Central memory CD4-positive, alpha-beta T cell (primary cell): ENCODE measurements at regions not wholly inside any gene's neighbourhood (a gene's known extent, or its start where the extent isn't known, plus 50 kb on each side); places are given as distances from the start of the nearest gene placed in this dataset.

ENCODE experiments used
- DNase-seq: peaks from one replicate; pipeline ENCODE4 v3.0.0; 2022

DNA sequence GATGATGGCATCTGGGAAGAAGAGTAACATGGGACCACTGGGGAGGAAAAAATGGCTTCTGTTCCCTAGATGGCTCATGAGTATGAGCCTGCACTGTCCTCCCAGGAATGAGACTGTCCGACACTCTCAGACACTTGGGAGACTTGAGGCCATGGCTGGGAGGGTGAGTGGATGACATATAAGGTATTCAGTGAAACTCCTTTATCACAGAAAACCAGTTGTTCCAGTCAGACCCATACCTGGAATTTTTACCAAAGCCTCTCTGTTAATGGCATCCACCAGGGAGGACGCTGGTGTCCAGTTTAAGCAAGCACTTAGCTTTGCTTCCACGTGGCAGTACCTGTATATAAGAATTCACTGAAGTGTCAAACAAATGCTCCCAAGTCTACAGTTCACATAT is 116.7 kb upstream of the C10orf90 start:
- no peak for DNase-seq

DNA sequence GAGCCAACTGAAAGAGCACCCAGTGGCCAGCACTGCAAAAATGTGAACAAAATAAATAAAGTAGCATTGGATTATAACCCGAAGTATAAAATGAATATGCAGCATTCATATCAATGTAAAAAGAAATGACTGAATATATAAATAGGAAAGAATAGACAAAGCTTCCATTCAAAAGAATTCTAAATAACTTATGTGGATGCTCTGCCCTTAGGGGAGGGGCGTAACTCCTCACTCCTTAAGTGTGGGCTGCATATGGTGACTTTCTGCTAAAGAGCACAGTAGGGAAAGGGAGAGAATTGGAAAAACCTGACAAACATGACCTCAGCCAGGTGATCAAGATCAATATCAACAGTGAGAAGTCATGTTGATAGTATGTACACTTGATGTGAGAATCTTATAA is 109.9 kb upstream of the DOCK1 start:
- DNase-seq: no peak

DNA sequence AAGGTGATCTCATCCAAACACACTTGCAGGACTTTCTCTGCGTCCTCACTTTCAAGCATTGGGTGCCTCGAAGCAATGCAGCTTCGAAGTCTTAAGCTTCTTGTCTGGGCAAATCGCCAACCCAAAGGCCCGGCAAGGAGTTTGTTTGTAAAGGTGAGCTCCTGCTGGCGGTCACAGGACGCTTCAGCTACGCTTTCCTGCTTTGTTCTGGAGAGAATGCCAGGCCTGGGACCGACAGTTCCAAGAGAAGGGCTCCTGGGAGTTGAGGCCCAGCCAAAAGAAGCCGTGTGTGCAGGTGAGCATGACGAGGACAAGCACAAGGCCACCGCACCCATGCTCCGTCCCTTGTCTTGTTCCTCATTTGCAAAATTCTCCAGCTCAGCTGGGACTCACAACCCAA is 106.6 kb upstream of the DOCK1 start:
- no peak for DNase-seq

DNA sequence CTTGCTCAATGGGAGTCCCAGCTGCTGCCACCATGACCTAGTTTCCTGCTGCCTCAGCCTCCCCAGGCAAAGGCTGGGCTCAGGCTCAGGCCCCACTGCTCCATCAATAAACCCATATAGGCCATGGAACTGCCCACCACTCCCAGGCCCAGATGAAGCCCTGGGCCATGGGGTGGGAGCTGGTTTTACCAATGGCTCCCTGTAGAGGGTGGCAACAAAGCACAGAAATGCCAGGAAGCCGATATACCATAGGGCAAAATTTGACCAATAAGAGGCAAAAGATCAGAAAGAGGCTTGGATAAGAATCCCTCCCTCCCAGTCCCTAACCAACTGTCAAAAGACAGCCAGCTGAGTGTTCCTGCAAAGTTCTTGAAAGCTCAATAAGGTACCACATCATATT is 101.8 kb upstream of the DOCK1 start:
- no peak for DNase-seq

DNA sequence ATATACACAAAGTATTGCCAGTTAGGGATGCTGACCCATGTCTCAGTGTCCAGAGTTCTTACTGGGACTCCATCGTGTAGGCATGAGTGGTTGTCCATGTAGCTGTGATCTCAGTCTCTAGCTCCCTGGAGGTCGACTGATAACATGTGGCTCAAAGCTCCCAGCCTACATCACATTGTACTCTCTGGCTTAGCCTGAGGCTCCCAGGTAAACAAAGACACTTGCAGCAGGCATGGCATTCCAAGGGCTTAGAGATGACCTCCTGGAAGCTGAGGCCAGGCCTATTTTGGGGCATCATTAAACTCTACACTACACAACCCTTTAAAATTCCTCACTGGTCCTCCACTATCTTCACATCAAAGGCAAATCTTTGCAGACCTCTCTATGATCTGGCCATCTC is 100.8 kb upstream of the DOCK1 start:
- no peak for DNase-seq

DNA sequence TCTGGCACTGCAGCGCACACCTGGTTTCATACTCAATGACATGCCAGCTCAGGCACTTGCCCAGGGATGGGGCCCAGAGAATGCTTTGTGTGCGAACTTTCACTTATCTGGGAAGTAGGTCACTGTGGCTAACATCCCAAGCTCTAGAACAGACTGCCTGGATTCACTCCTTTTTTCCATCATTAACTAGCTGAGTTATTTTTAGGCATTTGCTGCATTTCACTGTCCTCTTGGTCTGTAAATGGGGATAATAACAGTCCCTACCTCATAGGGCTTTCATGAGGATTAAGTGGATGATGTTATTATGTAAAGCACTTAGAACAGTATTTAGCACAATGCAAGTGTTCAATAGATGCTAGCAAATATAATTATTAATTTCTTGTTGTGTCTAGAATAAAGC is 98.7 kb upstream of the DOCK1 start:
- no peak for DNase-seq

DNA sequence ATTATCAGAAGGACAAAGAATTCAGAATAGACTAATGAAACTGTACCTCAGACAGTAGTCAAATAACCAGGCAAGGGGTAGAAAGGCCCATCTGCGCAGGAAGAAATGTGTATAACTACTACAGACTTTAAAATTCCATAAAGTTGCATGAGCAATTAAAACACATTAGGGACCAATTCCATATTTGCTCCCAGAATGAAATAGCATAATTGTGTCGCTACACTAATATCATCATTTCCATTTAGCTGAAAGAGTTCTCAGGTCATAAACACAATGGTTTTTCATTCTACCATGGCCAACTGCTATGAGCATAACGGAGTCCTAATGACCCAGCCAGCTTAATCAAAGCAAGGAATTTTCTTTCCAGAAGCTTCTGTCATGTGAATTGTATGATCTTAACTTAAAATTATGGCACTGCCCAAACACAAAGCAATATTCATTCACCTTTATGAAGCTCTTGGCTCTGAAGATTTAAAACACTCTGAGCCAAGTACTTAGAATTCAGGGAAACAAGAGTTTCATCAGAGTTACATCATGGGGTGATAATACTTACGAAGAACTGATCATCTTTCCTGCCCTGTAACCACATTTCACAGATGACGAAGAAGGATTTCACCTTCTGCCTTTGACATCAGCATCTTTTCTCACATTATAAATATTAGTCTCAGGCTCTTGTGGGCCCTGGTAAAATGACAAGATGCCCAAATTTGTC is 98.1 kb upstream of the DOCK1 start:
- DNase-seq: no peak

DNA sequence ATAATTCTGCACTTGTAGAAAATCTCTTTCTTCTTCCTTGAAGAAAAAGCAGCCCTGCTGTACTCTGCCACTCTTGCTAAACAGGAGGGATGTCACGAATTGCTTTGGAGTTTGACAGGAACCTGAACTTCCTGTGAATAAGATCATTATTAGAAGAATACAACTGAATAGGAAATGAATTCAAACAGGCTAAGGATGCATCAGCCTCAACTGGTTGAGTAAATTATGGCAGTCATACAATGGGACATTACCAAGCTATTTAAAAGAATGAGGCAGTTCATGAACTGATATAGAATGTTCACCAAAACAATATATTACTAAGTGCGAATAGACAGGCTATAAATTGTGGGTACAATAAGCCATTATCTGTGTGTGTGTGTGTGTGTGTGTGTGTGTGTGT is 97.1 kb upstream of the DOCK1 start:
- DNase-seq: no peak

DNA sequence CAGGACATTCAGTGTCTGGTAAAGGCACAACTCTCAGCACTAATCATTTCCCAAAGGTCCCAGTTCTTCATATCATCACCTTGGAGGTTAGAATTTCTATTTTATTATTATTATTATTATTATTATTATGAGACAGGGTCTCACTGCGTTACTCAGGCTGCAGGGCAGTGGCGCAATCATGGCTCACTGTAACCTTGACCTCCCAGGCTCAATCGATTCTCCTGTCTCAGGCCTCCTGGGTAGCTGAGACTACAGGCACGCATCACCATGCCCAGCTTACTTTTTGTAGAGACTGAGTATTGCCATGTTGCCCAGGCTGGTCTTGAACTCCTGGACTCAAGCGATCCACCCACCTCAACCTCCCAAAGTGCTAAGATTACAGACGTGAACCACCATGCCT is 91.8 kb upstream of the DOCK1 start:
- no peak for DNase-seq

DNA sequence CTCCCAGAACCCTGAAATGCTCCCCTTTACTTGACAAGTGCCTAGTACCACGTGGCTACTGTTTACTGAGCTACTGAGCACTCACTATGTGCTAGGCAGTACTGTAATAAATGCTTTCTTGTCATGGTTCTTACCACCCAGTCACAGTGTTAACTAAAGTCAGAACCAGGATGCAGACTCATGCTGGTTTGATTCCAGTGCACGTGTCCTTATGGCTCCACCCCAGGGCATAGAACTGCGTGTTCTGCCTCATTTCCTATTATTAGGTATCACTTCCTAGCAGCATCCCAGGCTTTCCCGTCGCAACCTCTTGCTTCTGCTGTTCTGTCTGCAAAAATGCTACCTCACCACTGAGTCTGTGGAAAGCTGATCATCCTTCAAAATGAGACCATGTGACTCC is 71.7 kb upstream of the DOCK1 start:
- DNase-seq: no peak

DNA sequence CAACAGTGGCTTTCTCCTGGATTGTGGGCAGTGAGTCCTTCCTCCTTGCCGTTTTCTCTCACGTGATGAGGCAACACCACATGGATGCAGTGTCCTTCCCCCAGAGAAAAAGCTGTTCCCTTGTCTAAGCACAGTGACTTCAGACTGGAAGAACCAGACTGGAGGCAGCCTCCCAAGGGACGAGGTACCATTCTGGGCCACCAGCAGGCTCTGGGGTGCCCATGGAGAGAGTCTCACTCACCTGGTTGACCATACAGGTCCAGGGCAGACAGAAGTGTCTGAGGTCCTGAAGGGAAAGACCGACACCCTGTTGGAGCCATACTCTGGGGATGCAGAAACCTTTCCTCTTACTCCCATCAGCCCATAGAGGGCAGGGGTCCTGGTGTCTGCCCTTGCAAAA is 69.2 kb upstream of the DOCK1 start:
- DNase-seq: no peak

DNA sequence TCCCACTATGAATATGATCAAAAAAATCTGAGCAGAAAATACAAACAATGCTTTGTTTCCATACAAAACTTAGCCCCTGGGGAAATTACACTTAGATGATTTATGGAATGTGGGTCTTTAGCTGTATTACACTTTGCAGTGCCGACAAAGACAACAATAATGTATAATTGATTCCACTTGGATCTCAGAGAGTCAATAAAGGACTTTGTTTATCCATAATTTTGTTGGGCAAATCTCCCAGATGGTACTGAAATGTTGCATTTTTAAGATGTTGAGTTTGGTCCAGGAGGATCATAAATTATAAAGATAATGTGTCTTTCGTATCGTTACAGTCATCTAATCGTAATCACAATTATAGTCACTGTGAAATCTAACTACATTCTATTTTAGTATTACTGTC is 66.9 kb upstream of the DOCK1 start:
- no peak for DNase-seq

DNA sequence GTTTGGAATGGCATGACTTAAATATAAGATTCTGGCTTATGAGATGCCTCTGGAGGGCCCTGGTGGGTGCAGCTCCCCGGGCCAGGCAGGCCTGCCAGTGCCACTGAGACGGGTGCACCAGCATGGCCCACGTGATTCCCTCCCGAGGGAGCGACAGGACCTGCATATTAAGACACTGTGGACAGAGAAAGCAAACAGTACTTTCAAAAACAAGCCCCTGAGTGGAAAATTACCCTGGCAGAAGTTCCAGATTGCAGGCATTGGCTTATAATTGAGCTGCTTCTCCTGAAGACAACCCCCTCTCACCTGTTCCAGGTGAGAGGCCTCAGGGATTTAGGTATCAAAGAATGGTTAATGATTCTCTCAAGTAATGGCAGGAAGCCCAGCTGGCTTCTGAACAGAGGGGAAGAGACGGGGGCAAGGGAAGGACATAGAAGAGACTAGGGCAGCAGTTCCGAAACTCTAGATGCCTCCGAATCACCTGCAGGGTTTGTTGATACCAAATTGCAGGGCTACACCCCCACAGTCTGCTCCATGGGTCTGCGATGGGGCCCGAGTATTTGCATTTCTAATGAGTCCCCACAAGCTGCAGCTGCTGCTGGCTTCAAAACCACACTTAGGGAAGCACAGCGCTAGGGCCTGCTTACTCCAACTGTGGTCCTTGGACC is 66.0 kb upstream of the DOCK1 start:
- no peak for DNase-seq

DNA sequence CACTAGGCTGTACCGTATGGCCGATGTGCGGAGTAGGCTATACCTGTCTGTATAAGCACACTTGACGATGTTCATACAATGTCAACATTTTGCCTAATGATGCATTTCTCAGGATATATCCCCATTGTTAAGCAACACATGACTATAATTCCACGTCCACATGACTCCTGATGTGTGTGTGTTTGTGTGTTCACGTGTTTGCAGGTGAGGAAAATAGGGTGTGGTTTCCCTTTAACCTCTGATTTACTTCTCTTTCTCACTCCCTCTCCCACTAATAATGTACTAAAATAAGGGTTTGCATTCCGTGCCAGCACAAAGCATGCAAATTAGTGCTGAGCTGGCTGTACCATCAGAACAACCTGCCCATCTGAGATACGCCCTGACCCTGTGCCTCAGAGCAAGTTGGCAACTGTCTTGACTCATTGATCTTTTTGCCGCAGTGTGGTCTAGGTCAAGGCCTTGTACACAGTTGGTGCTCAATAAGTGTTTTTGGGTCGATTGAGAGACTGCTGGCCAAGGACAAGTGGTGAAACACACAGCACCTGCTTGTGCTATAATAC is 64.6 kb upstream of the DOCK1 start:
- DNase-seq: no peak

DNA sequence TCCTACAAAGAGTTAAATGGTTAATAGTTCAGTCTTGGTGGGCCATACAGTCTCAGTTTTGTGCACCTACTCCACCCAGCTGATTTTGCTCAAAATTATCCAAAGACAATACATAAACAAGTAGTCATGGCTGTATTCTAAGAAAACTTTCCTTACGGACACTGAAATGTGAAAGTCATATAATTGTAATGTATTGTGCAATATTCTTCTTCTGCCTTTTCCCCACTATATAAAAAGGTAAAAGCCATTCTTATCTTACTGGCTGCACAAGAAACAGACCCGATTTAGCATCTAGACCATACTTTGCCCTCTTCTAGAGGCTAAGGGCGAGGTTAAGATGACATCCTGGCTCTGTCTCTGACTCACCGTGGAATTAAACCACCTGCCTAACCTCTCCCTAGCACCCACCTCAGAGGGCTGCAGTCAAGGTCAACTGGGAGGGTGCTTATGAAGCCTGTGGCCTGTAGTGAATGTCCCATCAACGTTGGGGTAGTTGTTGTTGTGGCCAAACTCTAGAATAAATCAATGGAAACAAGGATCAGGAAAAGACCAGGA is 63.8 kb upstream of the DOCK1 start:
- no peak for DNase-seq

DNA sequence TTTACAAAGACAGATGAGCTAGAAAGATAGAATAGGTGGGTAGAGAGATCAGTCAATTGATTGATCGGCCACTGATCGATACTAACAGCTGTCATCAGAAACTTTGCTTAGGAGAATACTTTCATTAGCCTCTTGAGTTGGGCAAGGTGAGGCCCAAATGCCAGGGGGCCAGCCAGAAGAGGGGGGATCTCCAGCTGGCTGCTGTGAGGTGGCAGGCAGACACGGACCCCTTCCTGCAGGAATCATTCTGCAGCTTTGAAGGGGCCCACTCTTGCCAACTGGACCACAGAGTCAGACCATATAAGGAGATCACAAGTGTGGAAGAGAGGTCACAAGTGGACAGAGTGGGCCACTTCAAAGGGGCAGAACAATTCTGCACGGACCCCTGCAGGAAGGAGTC is 62.9 kb upstream of the DOCK1 start:
- DNase-seq: no peak

DNA sequence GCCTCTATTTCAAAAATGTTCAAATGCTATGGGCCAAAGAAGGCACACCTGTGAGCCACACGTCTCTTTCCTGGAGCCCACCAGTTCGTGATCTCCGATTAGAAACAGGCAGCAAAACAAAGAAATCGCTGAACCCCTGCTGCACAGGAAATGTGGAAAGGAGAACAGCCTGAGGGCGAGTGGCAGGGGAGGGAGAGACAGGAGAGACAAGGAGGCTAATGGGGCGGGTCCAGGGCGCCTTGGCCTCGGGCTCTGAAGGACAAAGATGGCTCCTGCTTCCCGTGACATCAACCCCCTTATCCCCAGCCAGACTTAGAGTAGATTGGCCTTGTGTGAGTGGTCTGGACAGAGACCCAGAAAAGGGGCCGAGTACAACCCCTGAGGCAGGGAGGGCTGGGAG is 62.4 kb upstream of the DOCK1 start:
- DNase-seq: no peak

DNA sequence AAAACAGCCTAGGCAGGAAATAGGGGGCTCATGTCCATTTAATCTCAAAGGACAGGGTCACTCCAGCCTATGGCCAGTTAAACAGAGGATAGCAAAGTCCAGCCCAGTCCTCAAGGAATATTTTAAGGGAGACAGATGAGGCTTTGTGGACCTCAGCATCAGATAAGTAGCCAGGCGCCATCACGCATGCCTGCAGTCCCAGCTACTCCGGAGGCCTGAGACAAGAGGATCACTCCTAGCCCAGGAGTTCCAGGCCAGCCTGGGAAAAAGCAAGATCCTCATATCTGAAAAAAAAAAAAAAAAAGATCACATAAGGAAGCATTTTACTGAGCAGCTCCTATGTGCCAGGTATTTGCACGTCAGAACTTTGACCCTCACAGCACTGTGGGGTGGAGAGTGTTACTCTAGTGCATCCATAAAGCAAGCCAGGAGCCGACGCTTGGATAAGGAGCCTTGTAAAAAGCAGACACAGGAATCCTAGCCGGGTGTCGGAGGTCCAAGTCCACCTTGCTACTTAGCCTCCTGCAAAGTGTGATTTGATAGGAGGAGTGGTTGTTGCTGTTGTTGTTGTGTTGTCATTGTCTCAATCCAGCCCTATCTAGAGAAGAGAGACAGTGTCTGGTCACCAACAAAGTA is 61.8 kb upstream of the DOCK1 start:
- DNase-seq: no peak

DNA sequence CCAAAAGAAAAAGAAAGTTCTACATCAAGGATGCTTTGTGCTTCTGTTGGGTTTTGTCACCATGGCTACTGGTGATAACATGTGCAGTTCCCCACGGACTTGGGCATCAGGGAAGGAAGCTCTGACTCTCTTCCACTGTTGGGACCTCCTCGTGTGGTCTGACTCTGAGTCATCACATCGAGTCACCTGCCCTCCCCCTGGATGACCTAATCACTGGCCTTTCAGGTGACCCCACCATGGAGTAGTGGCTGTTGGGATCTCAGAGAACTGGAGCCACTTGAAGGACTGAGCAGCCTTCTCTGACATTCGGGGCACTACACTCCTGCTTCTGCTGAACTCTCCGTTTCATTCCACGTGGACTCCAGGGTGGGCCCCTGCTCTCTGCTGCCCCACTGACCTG is 60.8 kb upstream of the DOCK1 start:
- DNase-seq: no peak

DNA sequence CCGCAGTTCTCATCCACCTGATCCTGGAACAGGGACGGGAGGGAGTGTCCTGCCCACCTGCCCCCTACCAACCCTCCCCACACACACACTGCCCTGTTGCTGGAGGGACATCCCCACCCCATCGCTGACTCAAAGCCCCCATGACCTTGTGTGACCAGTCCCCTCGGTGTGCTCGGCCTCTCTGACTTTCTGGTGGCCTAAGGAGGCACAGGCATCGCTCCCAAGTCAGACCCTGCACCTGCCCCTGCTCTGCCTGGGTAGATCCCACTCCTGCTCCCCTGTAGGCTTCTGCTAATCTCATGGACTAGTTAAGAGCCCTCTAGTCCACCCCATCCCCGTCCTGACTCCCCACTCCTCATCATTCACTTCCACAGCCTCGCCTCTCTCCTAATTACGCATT is 58.8 kb upstream of the DOCK1 start:
- DNase-seq: no peak

DNA sequence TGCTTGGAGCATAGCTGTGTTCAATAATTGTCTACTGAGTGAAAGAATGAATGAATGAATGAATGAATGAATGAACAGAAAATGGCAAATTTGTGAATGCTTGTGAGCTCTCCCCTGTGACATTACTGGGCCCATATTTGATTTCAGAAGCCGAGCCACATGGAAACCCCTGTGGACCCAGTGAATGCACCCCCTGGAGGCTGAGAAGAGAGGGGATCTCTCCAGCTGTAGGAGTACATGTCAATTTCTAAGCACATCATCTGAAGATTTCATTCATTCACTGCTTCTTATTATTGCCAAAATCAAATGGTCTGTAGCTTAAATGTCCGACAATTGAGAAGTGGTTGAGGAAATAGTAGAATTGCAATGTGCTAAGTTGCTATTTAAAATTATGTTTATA is 58.3 kb upstream of the DOCK1 start:
- no peak for DNase-seq

DNA sequence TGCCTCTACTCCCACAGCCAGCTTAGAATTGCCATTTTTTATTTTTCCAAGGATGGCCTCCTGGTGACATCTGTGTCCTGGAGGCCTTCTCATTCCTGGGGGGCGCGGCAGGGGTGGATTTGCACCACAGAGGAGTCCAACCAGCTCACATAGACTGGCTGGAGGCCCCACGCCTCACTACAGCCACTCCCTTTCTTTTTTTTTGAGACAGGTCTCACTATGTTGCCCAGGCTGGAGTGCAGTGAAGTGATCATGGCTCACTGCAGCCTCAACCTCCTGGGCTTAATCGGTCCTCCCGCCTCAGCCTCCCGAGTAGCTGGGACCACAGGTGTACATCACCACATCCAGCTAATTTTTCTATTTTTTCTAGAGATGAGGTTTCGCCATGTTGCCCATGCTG is 57.6 kb upstream of the DOCK1 start:
- DNase-seq: no peak

DNA sequence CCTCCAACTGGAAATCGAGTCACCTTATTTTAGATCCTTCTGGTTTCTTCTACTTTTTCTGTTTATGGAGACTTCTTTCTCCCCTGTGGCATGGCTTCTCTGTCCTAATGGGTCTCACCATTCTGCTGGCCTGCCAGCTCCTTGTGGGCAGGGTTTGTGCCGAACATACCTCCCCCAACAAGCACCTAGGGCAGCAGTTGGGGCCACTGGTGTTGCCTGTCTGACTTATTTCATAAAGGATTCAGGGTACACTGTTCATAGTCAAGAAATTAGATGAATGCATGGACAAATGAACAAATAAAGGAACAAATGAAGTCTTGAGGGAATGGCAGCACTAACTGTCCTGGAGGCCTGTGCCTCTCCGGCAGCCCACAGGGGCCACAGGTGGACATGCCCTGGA is 55.6 kb upstream of the DOCK1 start:
- DNase-seq: no peak
